ENCODE measurements at regions not wholly inside any gene's neighbourhood (a gene's known extent, or its start where the extent isn't known, plus 50 kb on each side); places are given as distances from the start of the nearest gene placed in this dataset.

- no peak for DNase-seq
These were observed 53.3 kb upstream of the TOP3B start for GRCh38 chr22:22035771-22036314.

GRCh38 chr22:22035203-22035602 lies 52.6 kb upstream of the TOP3B start:
- no peak for DNase-seq

GRCh38 chr22:22034469-22035132 lies 52.0 kb upstream of the TOP3B start:
- DNase-seq: no peak

GRCh38 chr22:22033803-22034468 lies 51.3 kb upstream of the TOP3B start:
- DNase-seq: no peak

GRCh38 chr22:22032906-22033802 lies 50.6 kb upstream of the TOP3B start:
- no peak for DNase-seq

- no peak for DNase-seq
These were observed 49.7 kb upstream of the TOP3B start for GRCh38 chr22:22032099-22032905.
